IMR-90 (cell line): ENCODE measurements at regions not wholly inside any gene's neighbourhood (a gene's known extent, or its start where the extent isn't known, plus 50 kb on each side); places are given as distances from the start of the nearest gene placed in this dataset.

ENCODE experiments used
- ATAC-seq: fragments of 200-7000 bp; cut with Tn5 transposase; 2 replicates; pipeline ENCODE4 v1.9.1; 2020; ENCODE audit warnings: low read depth, mild to moderate bottlenecking, moderate library complexity
- BruUV-seq: library from RNA; stranded (reverse); fragments of 400-500 nt; replicated peaks from 2 replicates; lab custom pipeline; 2021; lab: Mats Ljungman, UMichigan
- CTCF ChIA-PET: fragments of 300-600 bp; formaldehyde crosslinking; extraction: SDS; loops from one replicate; lab custom pipeline; 2021; ENCODE audit warnings: antibody characterized with exemption; lab: Yijun Ruan, JAX
- POLR2A ChIA-PET: fragments of 300-600 bp; sonication (Branson Sonifier 250); formaldehyde crosslinking; loops from one replicate; lab custom pipeline; 2022; ENCODE audit warnings: antibody characterized with exemption; ENCODE audit not compliant: unreplicated experiment; lab: Charles Lee
- DNase-seq: peaks from one replicate; pipeline ENCODE4 v3.0.0; 2013
- H2AFZ ChIP-seq: replicated peaks from 2 replicates; pipeline ENCODE3; 2013; ENCODE audit warnings: low read length, mild to moderate bottlenecking; ENCODE audit not compliant: poor library complexity
- H2AK5ac ChIP-seq: 2 replicates; pipeline ENCODE4 v1.6.1; 2013; ENCODE audit warnings: low read depth, low read length, inconsistent platforms
- H2AK9ac ChIP-seq: replicated peaks from 2 replicates; pipeline ENCODE3; 2013; ENCODE audit warnings: mild to moderate bottlenecking, low read depth, low read length, moderate library complexity; ENCODE audit not compliant: poor library complexity
- H2BK120ac ChIP-seq: 2 replicates; pipeline ENCODE4 v1.6.1; 2013; ENCODE audit warnings: low read depth, low read length, inconsistent platforms
- H2BK15ac ChIP-seq: 3 replicates; pipeline ENCODE4 v1.6.1; 2013; ENCODE audit warnings: low read depth, low read length, inconsistent platforms
- H2BK20ac ChIP-seq: 2 replicates; pipeline ENCODE4 v1.6.1; 2013; ENCODE audit warnings: low read depth, mild to moderate bottlenecking, inconsistent platforms, low read length, moderate library complexity
- H2BK5ac ChIP-seq: 2 replicates; pipeline ENCODE4 v1.6.1; 2013; ENCODE audit warnings: mild to moderate bottlenecking, low read depth, low read length, inconsistent platforms; ENCODE audit not compliant: poor library complexity, severe bottlenecking
- H3K14ac ChIP-seq: replicated peaks from 2 replicates; pipeline ENCODE4 v1.6.1; 2013; ENCODE audit warnings: low read depth, low read length, inconsistent platforms
- H3K18ac ChIP-seq: 2 replicates; pipeline ENCODE4 v1.6.1; 2013; ENCODE audit warnings: low read depth, low read length, control low read depth
- H3K23ac ChIP-seq: 2 replicates; pipeline ENCODE4 v1.6.1; 2013; ENCODE audit warnings: low read depth, low read length, inconsistent platforms
- H3K27ac ChIP-seq: 2 replicates; pipeline ENCODE4 v1.5.1; 2013; ENCODE audit warnings: mild to moderate bottlenecking, control low read depth, low read length; ENCODE audit not compliant: insufficient read depth
- H3K27me3 ChIP-seq: 2 replicates; pipeline ENCODE4 v1.6.1; 2013; ENCODE audit warnings: low read length; ENCODE audit not compliant: control insufficient read depth, insufficient read depth
- H3K36me3 ChIP-seq: 2 replicates; pipeline ENCODE4 v1.6.1; 2013; ENCODE audit warnings: low read length, mixed read lengths; ENCODE audit not compliant: control insufficient read depth, insufficient read depth
- H3K4ac ChIP-seq: 2 replicates; pipeline ENCODE4 v1.6.1; 2013; ENCODE audit warnings: low read depth, low read length, inconsistent platforms
- H3K4me1 ChIP-seq: 2 replicates; pipeline ENCODE4 v1.6.1; 2013; ENCODE audit warnings: low read length, mixed read lengths; ENCODE audit not compliant: control insufficient read depth, insufficient read depth
- H3K4me2 ChIP-seq: 2 replicates; pipeline ENCODE4 v1.6.1; 2013; ENCODE audit warnings: low read depth, mild to moderate bottlenecking, control low read depth, low read length, moderate library complexity
- H3K4me3 ChIP-seq: 2 replicates; pipeline ENCODE4 v1.5.1; 2013; ENCODE audit warnings: low read depth, mild to moderate bottlenecking, control low read depth, low read length, moderate library complexity; ENCODE audit not compliant: insufficient read depth
- H3K56ac ChIP-seq: 2 replicates; pipeline ENCODE4 v1.6.1; 2013; ENCODE audit warnings: low read length, inconsistent platforms; ENCODE audit not compliant: insufficient read depth; ENCODE audit errors: extremely low read depth
- H3K79me1 ChIP-seq, 2 experiments: 2 replicates each; pipeline ENCODE4 v1.6.1; 2013; ENCODE audit warnings: low read length in 2 of 2, inconsistent platforms in 1 of 2, low read depth in 1 of 2
- H3K9ac ChIP-seq: 2 replicates; pipeline ENCODE4 v1.6.1; 2013; ENCODE audit warnings: low read depth, low read length, control low read depth
- H3K9me1 ChIP-seq: 2 replicates; pipeline ENCODE4 v1.6.1; 2013; ENCODE audit warnings: low read length, inconsistent platforms; ENCODE audit not compliant: insufficient read depth
- H3K9me3 ChIP-seq: 2 replicates; pipeline ENCODE4 v1.6.1; 2013; ENCODE audit warnings: low read length; ENCODE audit not compliant: control insufficient read depth, insufficient read depth
- H4K20me1 ChIP-seq: 2 replicates; pipeline ENCODE4 v1.6.1; 2013; ENCODE audit warnings: low read length, inconsistent platforms; ENCODE audit not compliant: insufficient read depth
- H4K5ac ChIP-seq: 2 replicates; pipeline ENCODE4 v1.6.1; 2013; ENCODE audit warnings: mild to moderate bottlenecking, low read depth, low read length, control low read depth
- H4K8ac ChIP-seq, 2 experiments: 2 replicates each; pipeline ENCODE4 v1.6.1; 2013; ENCODE audit warnings: low read depth in 2 of 2, low read length in 2 of 2, control low read depth in 1 of 2, inconsistent platforms in 1 of 2
- H4K91ac ChIP-seq: 2 replicates; pipeline ENCODE4 v1.6.1; 2013; ENCODE audit warnings: low read depth, low read length, inconsistent platforms; ENCODE audit not compliant: insufficient read depth
- RCOR1 ChIP-seq: IDR thresholded peaks from 2 replicates; pipeline ENCODE4 v1.6.1; 2012; ENCODE audit warnings: mild to moderate bottlenecking, low read length, improper control_type of control experiment; ENCODE audit not compliant: insufficient replicate concordance
- WGBS, 2 experiments: methylation state at CpG; one replicate each; pipeline versions ENCODE4 v1.1.5 to v1.1.7; 2013; ENCODE audit warnings: missing lambda C conversion rate in 2 of 2; ENCODE audit not compliant: insufficient read length in 1 of 2; ENCODE audit errors: extremely low coverage in 2 of 2; 5-methylcytosine and 5-hydroxymethylcytosine counted together
- dilution Hi-C: fragments of 300-500 bp; cut with HindIII; formaldehyde crosslinking; loops from one replicate; pipeline ENCODE4 v1.14.3; 2018; ENCODE audit warnings: low sequenced_read_pairs; ENCODE audit not compliant: unreplicated experiment
- in situ Hi-C: fragments of 300-500 bp; cut with MboI; formaldehyde crosslinking; loops from 3 replicates; pipeline ENCODE4 v1.14.3; 2019; ENCODE audit warnings: low sequenced_read_pairs, inconsistent platforms, mixed read lengths
- intact Hi-C: fragments of 100-400 bp; cut with micrococcal nuclease; formaldehyde crosslinking; loops from 2 replicates; pipeline ENCODE4 v1.10.0; 2022

GRCh38 chr4:93912146-93912545 lies 83.6 kb downstream of the ATOH1 start:
- Histone ChIP-seq H2AK5ac (no peak overlapping the region), H4K20me1 (no peaks in the 10 kb centered on the region), H3K79me1 (no peaks in the 10 kb centered on the region), H3K27ac (no peak overlapping the region), H3K9me1 (no peaks in the 10 kb centered on the region), H4K8ac (no peak overlapping the region), H2BK15ac (no peak overlapping the region), H3K4ac (no peak overlapping the region), H3K9ac (no peak overlapping the region), H2AK9ac (no peak overlapping the region), H4K5ac (no peak overlapping the region), H2BK20ac (no peak overlapping the region), H3K56ac (no peak overlapping the region), H3K27me3 (no peaks in the 10 kb centered on the region), H3K14ac (no peak overlapping the region), H3K9me3 (no peaks in the 10 kb centered on the region), H3K18ac (no peak overlapping the region), H3K36me3 (no peaks in the 10 kb centered on the region), H4K91ac (no peak overlapping the region), H3K4me2 (no peak overlapping the region), H3K4me3 (no peak overlapping the region), H3K23ac (no peak overlapping the region), H2AFZ (no peak overlapping the region), H2BK120ac (no peak overlapping the region), H2BK5ac (no peak overlapping the region), H3K4me1 (no peaks in the 10 kb centered on the region)
- DNase-seq, result no peak
- no TSS peak for BruUV-seq
- no peak for ATAC-seq
- in situ Hi-C loops (no loop called here), intact Hi-C loops (no loop called here), dilution Hi-C loops (no loop called here)
- WGBS, 2 experiments, result no CpG with 5 or more reads among the region's 2 CpGs
- ChIA-PET CTCF (no interaction called here), POLR2A (no interaction called here)
- no peak for TF ChIP-seq RCOR1
